HG03175 (cell line): ENCODE measurements at regions not wholly inside any gene's neighbourhood (a gene's known extent, or its start where the extent isn't known, plus 50 kb on each side); places are given as distances from the start of the nearest gene placed in this dataset.

ENCODE experiments used
- ATAC-seq: cut with Tn5 transposase; IDR thresholded peaks from one replicate; pipeline ENCODE4 v1.9.1; 2021; ENCODE audit warnings: mild to moderate bottlenecking, moderate library complexity; ENCODE audit not compliant: unreplicated experiment

DNA sequence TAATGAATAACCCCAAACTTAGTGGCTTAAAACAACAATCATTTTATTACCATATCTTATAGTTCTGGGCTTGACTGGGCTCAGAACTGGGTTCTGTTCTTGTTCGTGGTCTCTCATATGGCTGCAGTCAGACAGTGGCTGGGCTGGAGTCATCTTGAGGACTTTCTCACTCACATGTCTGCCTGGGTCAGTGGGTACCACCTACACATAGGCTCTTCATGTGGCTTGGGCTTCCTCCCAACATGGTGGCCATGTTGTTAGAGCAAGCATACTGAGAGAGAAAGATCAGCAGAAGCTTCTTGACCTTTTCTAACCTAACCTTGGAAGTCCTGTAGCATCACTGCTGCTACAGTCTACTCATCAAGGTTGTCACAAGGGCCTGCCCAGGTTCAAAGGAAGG lies 158.6 kb upstream of the SDK2 start:
- ATAC-seq = no peak

DNA sequence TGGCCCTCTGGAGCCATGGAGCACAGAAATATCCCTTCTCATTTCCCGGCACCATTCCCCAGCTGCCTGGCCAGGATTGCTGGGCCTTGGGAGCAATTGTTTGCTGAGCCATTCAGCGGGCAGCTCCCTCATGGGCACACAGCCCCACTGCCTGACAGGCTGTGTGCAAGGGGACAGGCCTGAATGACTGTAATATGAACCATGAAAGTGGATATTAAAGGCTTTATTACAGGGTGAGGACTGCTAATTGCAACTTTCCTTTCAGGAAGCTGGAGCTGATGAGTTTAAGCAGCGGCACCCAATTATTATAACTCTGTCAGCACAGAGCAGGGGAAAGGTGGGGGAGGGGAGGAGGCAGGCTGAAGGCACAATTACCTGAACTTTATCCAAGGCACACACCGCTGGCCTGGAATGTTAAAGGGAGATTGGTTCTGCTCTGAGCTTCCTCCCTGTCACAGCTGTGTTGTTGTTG lies 159.8 kb upstream of the SDK2 start:
- ATAC-seq = no peak

DNA sequence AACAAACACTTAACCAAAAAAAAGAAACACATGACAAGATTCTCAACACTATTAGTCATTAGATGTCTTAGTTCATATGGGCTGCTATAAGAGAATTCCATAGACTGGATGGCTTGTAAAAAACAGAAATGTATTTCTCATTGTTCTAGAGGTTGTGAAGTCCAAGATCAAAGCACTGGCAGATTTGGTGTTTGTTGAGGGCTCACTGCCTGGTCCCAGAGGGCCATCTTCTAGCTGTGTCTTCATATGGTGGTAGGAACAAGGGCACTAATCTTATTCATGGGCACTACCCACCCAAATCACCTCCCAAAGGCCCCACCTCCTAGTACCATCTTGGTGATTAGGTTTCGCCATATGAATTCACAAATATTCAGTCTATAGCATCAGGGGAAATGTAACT lies 162.5 kb upstream of the SDK2 start:
- ATAC-seq = no peak

DNA sequence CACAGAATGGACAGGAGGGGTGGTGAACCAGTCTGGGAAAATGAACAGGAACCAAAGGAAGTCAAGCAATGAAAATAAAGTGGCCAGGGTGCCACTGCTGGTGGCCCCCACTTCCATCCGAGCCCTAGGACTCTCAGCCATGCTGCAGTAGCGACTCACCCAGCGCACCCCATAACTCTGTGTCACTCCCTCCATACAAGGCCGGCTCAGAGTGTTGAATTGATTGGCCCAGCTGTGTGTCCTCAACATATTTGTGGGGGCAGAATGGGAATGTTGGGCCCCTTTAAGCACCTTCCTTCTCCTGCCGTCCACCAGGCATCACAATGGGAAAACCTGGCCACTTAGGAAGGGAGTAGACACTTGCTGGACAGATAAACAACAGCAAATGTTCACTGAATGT lies 169.0 kb upstream of the SDK2 start:
- ATAC-seq = no peak

DNA sequence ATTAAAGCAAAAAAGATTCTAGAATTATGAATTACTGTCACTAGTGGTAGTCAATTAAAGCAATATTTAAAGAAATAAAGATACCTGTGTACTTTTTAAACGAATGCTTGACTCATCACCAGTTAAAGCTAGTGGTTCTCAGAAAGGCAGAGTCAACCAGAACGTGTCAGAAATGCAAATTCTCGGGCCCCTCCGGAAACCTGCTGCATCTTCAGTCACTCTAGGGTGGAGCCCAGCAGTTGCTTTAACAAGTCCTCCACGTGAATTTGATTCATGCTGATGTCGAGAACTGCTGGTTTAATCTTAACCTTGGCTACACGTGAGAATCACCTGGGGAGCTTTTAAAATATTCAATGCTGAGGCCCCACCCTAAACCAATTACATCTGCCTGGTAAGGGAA lies 169.8 kb upstream of the SDK2 start:
- ATAC-seq = no peak

DNA sequence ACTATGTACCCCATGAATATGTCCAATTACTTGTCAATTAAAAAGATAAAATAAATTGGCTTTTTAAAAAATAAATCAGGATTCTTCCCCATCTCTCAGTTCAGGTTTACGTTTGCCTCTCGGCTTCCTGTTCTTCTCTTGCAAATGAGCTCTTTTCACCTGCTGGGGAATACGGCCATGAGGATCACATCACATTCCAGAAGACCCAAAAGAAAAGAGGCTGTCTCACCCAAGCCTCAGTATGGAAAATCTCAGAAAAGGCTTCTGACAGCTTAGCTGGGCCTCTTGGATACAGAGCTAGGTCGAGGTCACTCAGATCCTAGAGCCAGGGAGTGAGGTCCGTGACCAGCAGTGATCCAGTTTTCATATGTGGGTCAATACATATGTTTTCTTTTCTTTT lies 171.2 kb upstream of the SDK2 start:
- no peak for ATAC-seq

DNA sequence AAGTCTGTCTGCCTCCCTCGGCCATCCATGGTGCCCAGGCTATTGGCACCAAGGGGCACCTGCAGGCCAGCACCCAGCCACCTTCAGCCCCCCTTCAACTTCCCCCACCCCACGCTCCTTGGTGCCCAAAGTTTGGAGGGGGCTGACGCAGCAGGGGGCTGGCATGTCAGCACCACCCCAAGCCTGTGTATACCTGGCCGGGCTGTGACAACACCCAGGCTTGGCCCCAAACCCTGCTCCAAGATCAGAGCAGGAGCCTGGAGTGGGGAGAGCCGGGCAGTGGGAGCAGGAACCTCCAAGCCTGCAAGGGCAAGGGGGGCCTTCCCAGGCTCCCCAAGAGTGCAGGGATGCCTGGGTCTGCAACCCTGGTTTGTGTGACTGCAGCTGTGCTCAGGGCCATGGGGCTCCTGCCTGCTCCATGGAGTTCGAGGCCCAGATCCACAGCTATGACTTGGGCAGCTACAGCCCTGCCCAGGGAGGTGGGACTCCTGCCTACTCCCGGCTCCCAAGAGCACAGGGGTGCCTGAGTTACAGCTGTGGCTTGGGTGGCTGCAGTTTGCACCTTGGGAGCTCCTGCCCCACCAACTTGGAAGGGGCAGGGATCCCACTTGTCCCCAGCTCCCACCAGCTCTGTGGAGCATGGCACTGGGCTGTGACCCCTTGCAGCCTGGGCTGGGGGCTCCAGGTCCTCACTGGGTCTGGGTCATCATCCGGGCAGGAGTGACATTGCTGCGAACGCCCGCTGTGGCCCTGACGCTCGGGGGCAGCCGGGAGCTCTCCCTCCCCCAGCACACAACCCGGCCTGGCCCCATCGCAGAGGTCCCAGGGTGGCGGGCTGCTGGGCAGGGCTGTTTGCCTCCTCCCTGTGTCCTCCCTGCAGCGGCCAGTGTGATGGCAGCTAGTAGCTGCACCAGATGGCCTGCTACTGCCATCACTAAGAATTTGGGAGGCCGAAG lies 175.5 kb upstream of the SDK2 start:
- ATAC-seq = no peak

DNA sequence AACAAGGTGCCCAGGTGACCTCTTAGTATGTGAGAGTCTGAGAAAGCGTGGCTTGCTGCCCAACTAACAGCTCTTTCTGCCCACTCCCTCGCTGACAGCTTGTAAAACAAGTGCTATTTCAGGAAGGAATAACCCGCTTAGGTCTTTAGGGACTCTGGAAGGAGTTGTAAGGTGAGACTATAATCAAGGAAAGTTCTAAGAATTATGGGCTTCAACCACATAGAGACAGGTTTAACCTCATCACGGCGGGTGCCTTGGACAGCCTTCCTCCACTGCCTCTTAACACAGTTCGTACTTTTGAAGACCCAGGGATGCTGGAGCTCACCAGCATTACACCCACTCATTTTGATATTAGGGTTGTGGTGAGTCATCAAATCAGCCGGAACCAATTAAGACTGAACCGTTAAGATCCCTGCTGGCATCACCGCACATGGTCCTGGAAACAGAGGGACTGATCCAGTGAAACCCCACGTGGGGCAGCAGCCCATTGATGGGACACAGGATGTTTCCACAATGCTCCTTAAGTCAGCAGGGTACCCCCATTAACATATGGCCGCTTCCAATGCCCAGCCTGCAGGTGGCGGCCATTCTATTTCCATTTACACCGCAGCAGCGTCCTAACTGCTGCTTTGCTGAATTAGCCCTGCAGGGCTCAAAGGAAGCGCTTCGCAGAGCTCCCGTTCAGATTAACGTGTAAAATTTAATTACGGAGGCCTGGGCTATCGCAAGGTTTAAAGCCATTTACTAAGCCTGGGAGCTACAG lies 176.6 kb upstream of the SDK2 start:
- ATAC-seq = no peak

DNA sequence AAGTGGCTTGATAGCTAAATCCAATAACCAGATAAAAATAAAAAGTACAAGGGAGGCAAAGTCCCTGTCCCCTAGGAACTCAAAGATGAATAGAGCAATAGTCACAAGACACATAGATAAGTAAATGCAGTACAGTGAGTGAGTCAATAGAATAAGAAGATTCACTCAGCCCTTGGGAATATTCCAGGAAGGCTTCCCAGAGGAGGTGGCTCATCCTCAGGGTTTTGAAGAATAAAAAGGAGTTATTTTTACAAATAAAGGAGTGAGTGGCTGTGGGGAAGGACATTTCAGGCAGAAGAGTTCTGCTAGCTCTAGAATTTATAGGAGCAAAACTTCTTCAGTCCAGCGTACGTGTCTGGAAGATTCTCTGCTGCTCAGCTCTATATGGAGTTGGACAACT lies 177.4 kb upstream of the SDK2 start:
- ATAC-seq = no peak

DNA sequence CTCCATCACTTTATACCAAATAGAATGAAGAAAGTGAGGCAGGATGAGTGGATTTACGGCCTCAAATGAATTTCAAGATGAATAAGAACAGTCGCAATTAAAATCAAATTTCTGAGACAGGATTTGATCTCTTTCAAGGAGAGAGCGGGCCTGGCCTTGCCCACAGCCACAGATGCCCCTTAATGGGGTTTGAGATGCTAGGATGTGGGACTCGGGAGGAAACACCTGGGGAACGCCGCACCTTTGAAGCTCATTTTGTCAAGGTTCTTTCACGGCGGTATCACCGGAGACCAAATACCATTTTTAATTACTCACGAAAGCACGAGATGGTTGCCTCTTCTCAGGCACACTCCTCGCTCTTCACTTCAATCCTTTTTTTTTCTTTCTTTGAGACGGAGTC lies 178.1 kb upstream of the SDK2 start:
- no peak for ATAC-seq

DNA sequence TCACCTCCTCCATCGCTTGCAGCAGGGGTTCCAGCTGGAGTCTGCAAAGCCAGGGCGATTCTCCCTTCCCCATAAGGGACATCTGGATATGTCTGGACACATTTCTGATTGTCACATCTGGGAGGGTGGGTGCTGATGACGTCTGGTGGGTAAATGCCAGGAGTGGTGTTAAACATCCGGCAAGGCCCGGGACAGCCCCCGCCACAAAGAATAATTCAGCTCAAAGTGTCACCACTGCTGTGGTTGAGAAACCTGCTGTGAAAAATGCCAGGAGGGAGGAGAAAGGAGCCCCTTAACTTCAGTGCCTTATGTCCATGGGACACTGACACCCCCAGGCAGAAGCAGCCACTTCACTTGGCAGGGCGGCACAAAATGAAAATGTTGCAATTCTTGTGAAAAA lies 179.4 kb upstream of the SDK2 start:
- no peak for ATAC-seq

DNA sequence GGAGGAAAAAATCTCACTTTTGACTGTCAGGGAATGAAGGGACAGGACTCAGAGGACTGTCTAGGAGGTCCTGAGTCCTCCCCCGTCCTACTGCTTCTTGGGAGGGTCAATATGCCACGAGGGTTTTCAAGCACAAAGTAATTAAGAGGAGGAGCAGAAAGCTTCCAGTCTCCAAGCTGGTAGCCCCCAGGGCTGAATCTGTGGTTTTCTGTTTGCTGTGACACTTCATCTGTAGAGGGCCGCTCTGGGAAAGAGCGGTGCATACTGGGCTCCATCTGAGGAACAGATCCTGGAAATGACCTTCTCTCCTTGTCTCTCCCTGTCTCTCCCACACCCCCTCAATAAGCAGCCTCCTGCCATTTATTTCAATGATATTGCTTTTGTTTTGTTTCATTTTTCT lies 180.1 kb upstream of the SDK2 start:
- no peak for ATAC-seq

DNA sequence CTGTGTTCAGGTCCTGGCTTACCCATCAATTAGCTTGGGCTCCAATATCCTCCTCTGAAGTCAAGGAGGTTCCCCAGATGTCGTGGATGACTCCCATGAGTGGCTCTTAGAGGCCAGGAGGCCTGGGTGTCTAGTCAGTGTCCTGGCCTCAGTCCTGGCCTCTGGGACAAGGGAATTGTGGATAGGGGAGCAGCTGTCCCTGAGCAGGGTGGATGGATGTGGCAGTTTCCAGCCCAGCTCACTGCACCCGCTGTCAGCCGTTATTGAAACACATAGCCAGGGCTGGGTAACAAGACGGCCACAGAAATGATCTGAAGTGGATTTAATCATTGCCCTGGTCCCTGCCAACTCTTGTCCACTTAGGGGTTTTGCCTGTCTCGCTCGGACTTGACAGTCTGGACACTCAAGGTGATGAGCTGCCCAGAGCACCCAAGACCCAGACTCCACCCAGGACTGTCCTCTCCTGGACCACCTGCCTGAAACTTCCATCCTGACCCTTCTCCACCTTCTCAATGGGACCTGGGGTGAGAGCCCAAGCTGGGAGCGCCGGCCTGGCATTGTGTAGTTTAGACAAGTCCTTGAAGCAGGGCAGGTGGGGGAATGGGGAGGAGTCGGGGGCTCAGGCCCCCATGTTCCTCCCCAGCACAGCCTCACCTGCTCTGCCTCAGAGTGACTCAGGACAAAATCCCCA lies 182.1 kb upstream of the SDK2 start:
- no peak for ATAC-seq

DNA sequence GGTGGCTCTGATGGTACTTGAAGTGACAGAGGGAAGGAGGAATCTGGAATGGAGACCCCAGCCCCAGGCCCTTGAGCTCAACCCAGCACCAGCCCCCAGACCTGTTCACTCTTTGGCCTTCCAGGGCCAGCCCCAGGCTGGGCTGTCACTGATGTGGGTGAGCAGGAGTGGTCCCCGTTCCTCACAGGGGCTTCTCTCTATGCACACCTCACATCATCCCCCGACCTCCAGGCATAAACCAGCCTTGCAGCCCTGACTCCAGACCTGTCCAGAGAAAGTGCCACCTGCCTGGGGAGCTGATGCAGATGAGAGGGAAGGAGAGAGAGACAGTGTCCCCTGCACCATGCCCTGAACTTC lies 182.6 kb upstream of the SDK2 start:
- no peak for ATAC-seq

DNA sequence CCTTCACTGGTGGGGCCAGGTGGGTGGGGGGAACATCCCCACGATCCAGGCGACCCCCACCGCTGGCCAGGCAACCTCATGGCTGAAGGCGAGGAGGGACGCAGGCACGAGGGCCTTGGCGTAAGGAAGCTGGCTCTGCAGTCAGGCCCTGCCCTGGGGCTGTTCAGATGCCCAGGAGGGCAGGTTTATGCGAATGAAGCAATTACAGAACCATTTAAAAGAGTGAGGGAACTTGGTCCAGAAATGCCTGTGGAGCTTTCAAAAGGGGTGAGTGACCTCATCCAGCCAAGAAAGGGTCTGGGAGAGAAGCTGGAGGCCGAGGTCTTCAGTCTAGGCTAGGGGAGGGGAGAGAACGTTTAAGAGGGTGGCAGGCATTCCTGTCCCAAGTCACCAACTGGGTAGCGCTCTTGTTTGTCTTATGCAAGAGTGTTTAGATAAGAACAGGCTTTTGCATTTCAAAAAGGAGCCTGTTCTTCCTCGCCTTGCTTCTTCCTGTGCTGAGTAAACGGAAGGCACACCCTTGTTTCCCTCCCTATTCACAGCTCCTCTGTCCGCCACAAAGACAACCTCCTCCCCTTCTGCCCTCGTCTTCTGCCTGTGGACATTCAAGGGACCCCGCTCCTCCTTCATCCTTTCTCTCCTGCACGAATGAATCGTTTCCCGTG lies 183.5 kb upstream of the SDK2 start:
- ATAC-seq = no peak

DNA sequence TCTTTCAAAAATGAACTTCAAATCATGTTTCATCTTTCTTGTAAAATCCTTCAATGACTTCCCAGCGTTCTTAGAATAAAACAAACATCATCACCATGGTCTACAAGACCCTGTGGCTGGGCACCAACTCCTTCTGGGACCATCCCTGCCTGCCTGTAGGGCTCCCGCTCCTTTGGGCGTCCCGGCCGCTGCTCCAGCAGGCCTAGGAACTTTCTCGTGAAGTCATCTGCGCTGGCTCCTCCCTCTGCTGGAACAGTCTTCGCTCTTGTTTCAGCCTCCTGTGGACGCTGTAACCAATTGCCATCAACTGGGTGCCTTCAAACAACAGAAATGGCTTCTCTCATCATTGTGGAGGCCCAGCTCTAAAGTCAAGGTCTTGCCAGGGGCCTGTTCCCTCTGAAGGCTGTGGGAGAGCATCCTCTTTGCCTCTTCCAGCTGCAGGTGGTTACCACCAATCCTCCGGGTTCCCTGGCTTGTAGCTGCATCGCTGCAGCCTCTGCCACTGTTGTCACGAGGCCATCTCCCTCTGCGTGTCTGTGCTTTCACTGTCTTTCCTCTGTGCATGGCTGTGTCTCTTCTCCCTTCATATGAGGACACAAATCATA lies 185.5 kb upstream of the SDK2 start:
- ATAC-seq = no peak

DNA sequence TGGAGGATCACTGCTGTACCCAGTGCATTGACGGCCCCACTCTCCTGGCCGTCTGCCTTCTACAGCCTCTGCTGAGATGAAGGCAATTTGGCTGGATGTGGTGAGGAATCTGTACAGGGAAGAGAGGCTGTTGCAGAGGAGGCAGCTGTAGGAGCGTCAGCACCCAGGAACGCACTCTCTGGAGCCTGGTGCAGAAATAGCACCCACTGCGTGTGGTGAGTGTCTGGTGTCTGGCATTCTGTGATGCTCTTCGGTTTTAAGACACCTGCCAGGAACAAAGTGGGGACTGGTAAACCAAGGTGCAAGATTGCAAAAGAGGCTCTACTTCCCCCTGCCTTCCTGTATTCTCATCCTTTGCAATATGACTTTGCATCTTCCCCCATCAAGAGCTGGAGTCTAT lies 187.5 kb upstream of the SDK2 start:
- no peak for ATAC-seq

DNA sequence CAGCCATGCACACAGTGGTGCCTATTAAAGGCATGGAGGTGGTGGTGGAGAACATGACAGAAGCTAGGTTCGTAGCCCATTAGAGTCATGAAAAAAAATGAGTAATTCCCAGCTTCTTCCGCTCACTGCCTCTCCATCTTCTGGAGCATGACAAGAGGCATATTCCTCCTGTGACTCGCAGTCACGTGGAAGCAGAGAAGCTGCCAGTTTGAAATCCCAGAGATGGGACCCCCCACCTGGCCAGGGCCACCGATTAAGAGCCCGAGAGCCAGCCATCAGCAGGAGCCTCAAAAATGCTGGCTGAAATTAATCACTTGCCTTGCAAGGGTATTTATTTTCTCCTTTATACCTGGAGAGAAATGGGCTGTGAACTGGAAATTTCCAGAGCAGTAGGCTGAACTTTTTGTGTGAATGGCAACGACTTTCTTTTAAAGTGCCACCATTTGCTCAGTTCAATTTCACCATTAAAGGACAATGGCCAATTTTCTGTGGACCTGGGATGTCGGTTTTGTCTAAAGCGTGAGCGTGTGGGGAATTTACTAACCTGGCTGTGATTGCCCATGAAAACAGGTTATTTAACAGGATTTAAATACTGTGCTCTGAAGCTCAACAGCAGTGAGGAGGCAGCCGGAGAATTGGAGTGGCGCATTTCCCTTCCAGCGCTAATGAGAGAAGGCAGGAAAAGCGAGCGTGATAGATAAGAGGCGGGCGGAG lies 189.7 kb upstream of the SDK2 start:
- ATAC-seq = no peak

DNA sequence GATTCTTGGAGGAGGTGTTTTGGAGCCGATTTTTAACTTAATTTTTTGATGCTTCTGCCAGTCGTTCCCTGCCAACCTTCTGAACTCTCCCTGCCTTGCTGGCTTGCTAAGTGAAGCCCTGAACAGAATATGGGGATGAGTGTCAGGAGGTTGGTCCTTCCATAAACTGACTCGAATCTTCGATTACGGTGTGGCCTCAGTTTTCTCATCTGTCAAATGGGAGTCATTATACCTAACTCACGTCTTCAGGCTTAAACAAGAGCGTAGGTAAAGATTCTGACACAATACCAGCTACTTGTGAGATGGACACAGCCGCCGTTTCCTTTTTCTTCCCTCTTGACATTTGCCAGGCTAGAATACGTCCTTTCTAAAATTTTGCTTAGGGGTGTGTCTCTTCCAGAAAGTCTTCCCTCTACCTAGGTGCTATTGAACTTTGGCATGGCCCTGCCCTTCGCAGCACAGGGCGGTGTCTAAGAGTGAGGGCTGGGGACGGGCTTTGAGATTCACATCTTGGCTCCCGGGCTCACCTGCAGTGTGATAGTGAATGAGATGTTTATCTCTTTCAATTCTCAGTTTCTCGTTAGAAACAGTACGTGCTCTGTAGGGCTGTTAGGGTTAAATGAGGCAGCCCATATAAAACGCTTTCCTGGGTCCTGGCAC lies 190.6 kb upstream of the SDK2 start:
- no peak for ATAC-seq

DNA sequence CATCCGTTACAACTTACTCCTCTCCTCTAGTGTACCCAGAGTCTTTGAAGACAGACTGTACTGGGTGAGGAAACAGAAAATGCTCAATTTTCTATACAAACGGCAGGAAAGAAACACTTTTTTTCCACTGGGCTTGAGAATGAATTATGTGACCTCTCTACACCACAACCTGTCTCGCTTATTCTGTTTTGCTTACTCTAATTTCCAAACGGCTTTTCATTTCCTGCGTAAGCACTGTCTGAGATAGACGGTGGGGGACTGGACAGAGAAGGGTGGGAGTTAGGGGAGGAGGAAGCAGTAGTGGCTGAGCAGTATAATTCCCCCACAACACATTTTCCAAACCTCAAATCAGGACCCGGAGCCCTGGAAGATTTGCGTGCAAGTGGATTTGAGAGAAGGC lies 191.4 kb upstream of the SDK2 start:
- ATAC-seq = no peak
